CD8-positive, alpha-beta memory T cell (primary cell): ENCODE measurements at regions not wholly inside any gene's neighbourhood (a gene's known extent, or its start where the extent isn't known, plus 50 kb on each side); places are given as distances from the start of the nearest gene placed in this dataset.
"Not testable (repeated sequence)": the region's sequence is repeated elsewhere in the genome, so short reads cannot be mapped to it uniquely, and the experiment has no call there.

ENCODE experiments used
- CTCF ChIA-PET: fragments of 350-600 bp; sonication (Branson Sonifier 250); formaldehyde crosslinking; loops from one replicate; lab custom pipeline; 2021; ENCODE audit warnings: antibody characterized with exemption; lab: Charles Lee
- POLR2A ChIA-PET: fragments of 350-600 bp; sonication (Branson Sonifier 250); formaldehyde crosslinking; loops from one replicate; lab custom pipeline; 2021; ENCODE audit warnings: antibody characterized with exemption; lab: Charles Lee
- DNase-seq, 5 donors: peaks; one replicate each; pipeline versions ENCODE4 v3.0.0 to v3.0.0-alpha.2; 2020 to 2022; ENCODE audit warnings: mixed read lengths in 1 of 5
- H3K27ac ChIP-seq: one replicate; pipeline ENCODE4 v1.7.0; 2013; ENCODE audit warnings: low read depth, mild to moderate bottlenecking, low read length, moderate library complexity
- H3K27me3 ChIP-seq: 2 replicates; pipeline ENCODE4 v1.7.0; 2013; ENCODE audit warnings: low read length, mild to moderate bottlenecking; ENCODE audit not compliant: insufficient read depth, poor library complexity, severe bottlenecking
- H3K36me3 ChIP-seq: 2 replicates; pipeline ENCODE4 v1.7.0; 2013; ENCODE audit warnings: mild to moderate bottlenecking, low read length, moderate library complexity; ENCODE audit not compliant: insufficient read depth
- H3K4me1 ChIP-seq: 2 replicates; pipeline ENCODE4 v1.7.0; 2013; ENCODE audit warnings: mild to moderate bottlenecking, low read length, moderate library complexity; ENCODE audit not compliant: insufficient read depth
- H3K4me3 ChIP-seq: 2 replicates; pipeline ENCODE4 v1.7.0; 2013; ENCODE audit warnings: mild to moderate bottlenecking, low read length
- H3K9me3 ChIP-seq: 2 replicates; pipeline ENCODE4 v1.7.0; 2013; ENCODE audit warnings: mild to moderate bottlenecking, low read length
- H3K27ac Mint-ChIP-seq, 8 donors: one replicate each; pipeline ENCODE4 v1.8.0; 2020 to 2021; ENCODE audit warnings: mixed read lengths in 8 of 8, mild to moderate bottlenecking in 6 of 8, inconsistent platforms in 3 of 8, moderate library complexity in 3 of 8
- H3K27me3 Mint-ChIP-seq, 2 donors: one replicate each; pipeline ENCODE4 v1.8.0; 2020 to 2021; ENCODE audit warnings: mixed read lengths in 2 of 2, mild to moderate bottlenecking in 1 of 2, moderate library complexity in 1 of 2
- H3K36me3 Mint-ChIP-seq, 3 donors: one replicate each; pipeline ENCODE4 v1.8.0; 2020 to 2021; ENCODE audit warnings: mixed read lengths in 3 of 3, inconsistent platforms in 1 of 3, mild to moderate bottlenecking in 1 of 3
- H3K4me1 Mint-ChIP-seq, 3 donors: one replicate each; pipeline ENCODE4 v1.8.0; 2020 to 2021; ENCODE audit warnings: mixed read lengths in 3 of 3, inconsistent platforms in 1 of 3, mild to moderate bottlenecking in 1 of 3
- H3K4me3 Mint-ChIP-seq, 7 donors: one replicate each; pipeline ENCODE4 v1.8.0; 2020 to 2021; ENCODE audit warnings: mixed read lengths in 7 of 7, mild to moderate bottlenecking in 6 of 7, moderate library complexity in 4 of 7, inconsistent platforms in 2 of 7
- H3K9me3 Mint-ChIP-seq, 5 donors: one replicate each; pipeline ENCODE4 v1.8.0; 2020 to 2022; ENCODE audit warnings: mixed read lengths in 5 of 5, mild to moderate bottlenecking in 3 of 5, moderate library complexity in 2 of 5, inconsistent platforms in 1 of 5

DNA sequence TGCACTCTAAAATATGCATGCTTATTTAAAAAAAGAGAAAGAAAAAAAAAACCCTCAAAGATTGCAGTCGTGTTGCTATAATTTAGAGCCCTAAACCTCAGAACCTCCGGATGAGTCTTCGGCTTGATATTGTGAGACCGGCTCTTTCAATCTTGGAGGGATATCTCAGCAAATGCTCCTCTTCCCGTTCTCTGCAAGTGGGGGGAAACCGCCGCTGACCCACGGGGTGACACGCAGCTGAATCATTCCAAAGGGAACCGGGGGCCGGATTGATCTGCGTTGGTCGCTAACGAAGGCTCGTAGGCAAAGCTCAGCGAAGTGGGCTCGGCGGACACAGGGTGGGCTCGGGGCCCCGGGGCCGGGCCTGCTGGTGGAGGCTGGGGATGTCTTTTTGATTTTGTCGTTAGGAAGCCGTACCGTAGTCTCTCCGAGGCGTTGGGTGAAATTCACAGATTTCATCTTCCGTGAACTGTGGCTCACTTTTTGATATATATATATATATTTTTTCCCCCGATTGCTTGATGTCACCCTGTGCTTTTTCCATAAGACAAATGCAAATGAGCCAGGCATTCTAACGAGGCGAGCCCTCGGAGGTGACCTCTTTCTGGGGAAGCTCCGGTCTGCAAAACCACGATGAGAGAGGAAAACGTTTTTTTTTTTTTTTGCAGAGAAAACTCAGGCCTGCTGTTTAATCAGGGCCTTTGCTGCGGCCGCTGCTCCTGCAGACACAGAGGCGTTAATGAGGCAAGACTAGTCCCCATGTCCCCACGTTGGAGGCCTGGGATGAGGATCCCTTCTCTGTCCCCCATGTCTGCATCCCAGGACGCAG, 110.7 kb upstream of the PPP2R3B start:
- Mint-ChIP-seq H3K9me3 (peaks cover 0 to 10% (median 3%) of the 10 kb centered on the region in 5 donors), H3K4me3 (no peak overlapping the region), H3K36me3 (no peaks in the 10 kb centered on the region), H3K27me3 (peaks cover 8 to 11% of the 10 kb centered on the region in 2 donors), H3K4me1 (peaks cover 0 to 2% (median 0%) of the 10 kb centered on the region in 3 donors), H3K27ac (no peak overlapping the region)
- DNase-seq, result no peak
- ChIA-PET CTCF (no interaction called here), POLR2A (no interaction called here)
- Histone ChIP-seq H3K36me3 (no peaks in the 10 kb centered on the region), H3K27ac (no peak overlapping the region), H3K9me3 (no peaks in the 10 kb centered on the region), H3K4me1 (no peaks in the 10 kb centered on the region), H3K4me3 (no peak overlapping the region), H3K27me3 (no peaks in the 10 kb centered on the region)

DNA sequence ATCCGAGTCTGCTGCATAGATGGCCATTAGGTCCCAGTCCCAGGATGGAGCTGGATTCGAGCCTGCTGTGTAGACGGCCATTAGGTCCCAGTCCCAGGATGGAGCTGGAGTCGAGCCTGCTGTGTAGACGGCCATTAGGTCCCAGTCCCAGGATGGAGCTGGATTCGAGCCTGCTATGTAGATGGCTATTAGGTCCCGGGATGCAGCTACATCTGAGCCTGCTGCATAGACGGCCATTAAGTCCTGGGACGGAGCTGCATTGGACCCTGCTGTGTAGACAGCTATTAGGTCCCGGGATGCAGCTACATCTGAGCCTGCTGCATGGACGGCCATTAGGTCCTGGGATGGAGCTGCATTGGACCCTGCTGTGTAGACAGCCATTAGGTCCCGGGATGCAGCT, 112.2 kb upstream of the PPP2R3B start:
- CTCF ChIA-PET, H3K4me1 ChIP-seq, H3K27ac ChIP-seq, DNase-seq, H3K27me3 ChIP-seq, H3K4me3 ChIP-seq, H3K4me1 Mint-ChIP-seq, H3K36me3 ChIP-seq, H3K4me3 Mint-ChIP-seq, H3K36me3 Mint-ChIP-seq, H3K9me3 ChIP-seq, H3K27ac Mint-ChIP-seq, POLR2A ChIA-PET: not testable (repeated sequence)
- H3K9me3 Mint-ChIP-seq, result peaks cover 0 to 14% (median 7%) of the 10 kb centered on the region in 5 donors
- peaks cover 8 to 13% of the 10 kb centered on the region in 2 donors for H3K27me3 Mint-ChIP-seq

DNA sequence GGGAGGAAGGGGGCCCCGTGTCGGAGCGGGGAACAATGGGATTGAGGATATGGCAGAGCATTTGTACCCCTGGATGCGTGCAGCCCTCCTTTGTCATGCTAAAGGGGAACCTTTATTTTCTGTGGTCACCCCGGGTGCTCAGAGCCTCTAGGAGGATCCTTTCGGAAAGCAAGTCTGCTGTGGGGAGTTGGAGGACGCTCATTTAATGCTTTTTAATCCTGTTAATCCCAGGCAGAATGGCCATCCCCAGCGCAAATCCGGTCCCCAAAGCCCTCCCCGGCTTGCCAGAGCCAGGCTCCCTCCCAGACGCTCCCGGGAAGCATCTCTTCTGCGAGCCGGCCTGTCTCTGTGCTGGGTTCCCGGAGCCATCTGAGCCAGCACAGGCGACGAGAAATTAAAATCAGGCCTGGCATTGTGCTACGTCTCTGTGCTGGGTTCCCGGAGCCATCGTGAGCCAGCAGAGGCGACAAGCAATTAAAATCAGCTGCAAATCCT, 113.2 kb upstream of the PPP2R3B start:
- Histone ChIP-seq H3K27me3 (no peaks in the 10 kb centered on the region), H3K36me3 (no peaks in the 10 kb centered on the region), H3K4me3 (no peak overlapping the region), H3K4me1 (no peaks in the 10 kb centered on the region), H3K27ac (no peak overlapping the region), H3K9me3 (no peaks in the 10 kb centered on the region)
- Mint-ChIP-seq H3K9me3 (peaks cover 0 to 14% (median 7%) of the 10 kb centered on the region in 5 donors), H3K27ac (no peak overlapping the region), H3K4me1 (peaks cover 0 to 2% (median 0%) of the 10 kb centered on the region in 3 donors), H3K4me3 (no peak overlapping the region), H3K36me3 (no peaks in the 10 kb centered on the region), H3K27me3 (peaks cover 8 to 13% of the 10 kb centered on the region in 2 donors)
- DNase-seq, result no peak
- ChIA-PET CTCF (no interaction called here), POLR2A (no interaction called here)

DNA sequence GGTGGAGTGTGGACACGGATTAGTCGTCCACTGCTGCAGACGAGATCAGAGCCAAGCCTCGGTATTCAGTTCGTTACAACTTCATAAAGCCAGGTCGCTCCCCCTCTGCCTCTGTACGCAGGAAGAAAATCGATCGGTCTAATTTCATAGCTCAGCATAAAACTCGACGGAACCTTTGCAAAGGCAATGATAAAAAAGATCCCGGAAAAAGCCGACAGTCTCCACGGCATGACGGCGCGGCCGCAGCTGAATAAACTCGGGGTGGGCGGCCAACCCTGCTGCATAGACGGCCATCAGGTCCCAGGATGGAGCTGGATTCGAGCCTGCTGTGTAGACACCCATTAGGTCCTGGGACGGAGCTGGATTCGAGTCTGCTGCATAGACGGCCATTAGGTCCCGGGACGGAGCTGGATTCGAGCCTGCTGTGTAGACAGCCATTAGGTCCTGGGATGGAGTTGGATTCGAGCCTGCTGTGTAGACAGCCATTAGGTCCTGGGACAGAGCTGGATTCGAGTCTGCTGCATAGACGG, 113.8 kb upstream of the PPP2R3B start:
- Histone ChIP-seq H3K4me1 (no peaks in the 10 kb centered on the region), H3K9me3 (no peaks in the 10 kb centered on the region), H3K27ac (no peak overlapping the region), H3K27me3 (no peaks in the 10 kb centered on the region), H3K36me3 (no peaks in the 10 kb centered on the region), H3K4me3 (no peak overlapping the region)
- POLR2A ChIA-PET, result no interaction called here
- no peak for DNase-seq
- Mint-ChIP-seq H3K27ac (no peak overlapping the region), H3K4me3 (no peak overlapping the region), H3K4me1 (peaks cover 0 to 2% (median 0%) of the 10 kb centered on the region in 3 donors), H3K27me3 (peaks cover 8 to 13% of the 10 kb centered on the region in 2 donors), H3K36me3 (no peaks in the 10 kb centered on the region), H3K9me3 (peaks cover 0 to 14% (median 7%) of the 10 kb centered on the region in 5 donors)
- CTCF ChIA-PET, result no interaction called here

DNA sequence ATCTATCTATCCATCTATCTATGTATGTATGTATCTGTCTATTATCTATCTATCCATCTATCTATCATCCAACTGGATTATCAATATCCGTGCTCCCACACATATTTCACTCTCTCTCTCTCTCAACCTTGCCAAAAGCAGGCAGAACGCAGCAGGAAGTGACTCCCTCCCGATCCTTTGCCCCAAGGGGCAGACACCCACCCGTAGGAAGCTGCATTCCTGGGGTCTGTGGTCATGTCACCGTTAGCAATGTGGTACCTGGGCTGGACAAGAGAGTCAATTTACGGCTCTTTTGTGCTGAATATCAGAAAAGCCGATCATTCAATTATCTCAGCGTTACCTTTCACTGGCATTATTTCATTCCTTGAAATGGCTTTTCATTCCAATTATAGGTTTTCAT, 119.6 kb upstream of the PPP2R3B start:
- Mint-ChIP-seq H3K9me3 (peaks cover 15 to 35% (median 19%) of the 10 kb centered on the region in 5 donors), H3K36me3 (peaks cover 0 to 9% (median 0%) of the 10 kb centered on the region in 3 donors), H3K27me3 (peaks cover 3 to 8% of the 10 kb centered on the region in 2 donors), H3K4me3 (no peak overlapping the region), H3K27ac (no peak overlapping the region), H3K4me1 (no peaks in the 10 kb centered on the region)
- H3K27me3 ChIP-seq, result no peaks in the 10 kb centered on the region
- no peak overlapping the region for H3K27ac ChIP-seq
- POLR2A ChIA-PET, result no interaction called here
- no peak overlapping the region for H3K4me3 ChIP-seq
- CTCF ChIA-PET, result no interaction called here
- no peaks in the 10 kb centered on the region for H3K4me1 ChIP-seq
- DNase-seq, result no peak
- no peaks in the 10 kb centered on the region for H3K9me3 ChIP-seq
- no peaks in the 10 kb centered on the region for H3K36me3 ChIP-seq

DNA sequence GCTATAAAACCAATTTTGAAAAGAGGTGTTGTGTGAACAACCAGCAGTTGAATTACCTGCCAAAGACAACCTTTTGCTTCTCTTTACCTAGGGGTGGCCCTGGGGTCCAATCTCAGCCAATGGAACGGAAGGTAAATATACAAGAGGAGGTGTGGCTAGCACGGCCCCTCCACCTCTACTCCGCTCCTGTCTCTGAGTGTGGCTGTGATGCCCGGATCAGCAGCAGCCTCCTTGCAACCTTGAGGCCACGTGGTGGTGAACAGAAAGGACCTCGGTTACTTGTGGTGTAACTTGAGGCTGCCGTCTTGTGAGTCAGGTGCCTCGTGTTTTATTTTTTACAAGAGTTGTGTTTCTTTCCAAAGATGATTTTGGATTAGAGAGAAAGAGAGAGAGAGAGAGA, 121.5 kb upstream of the PPP2R3B start:
- Mint-ChIP-seq H3K9me3 (peaks cover 10 to 25% (median 19%) of the 10 kb centered on the region in 5 donors), H3K4me1 (no peaks in the 10 kb centered on the region), H3K27me3 (peaks cover 3 to 5% of the 10 kb centered on the region in 2 donors), H3K36me3 (peaks cover 0 to 9% (median 0%) of the 10 kb centered on the region in 3 donors), H3K27ac (no peak overlapping the region), H3K4me3 (no peak overlapping the region)
- H3K9me3 ChIP-seq, result no peaks in the 10 kb centered on the region
- no peaks in the 10 kb centered on the region for H3K36me3 ChIP-seq
- ChIA-PET CTCF (no interaction called here), POLR2A (no interaction called here)
- no peaks in the 10 kb centered on the region for H3K27me3 ChIP-seq
- H3K4me3 ChIP-seq, result no peak overlapping the region
- DNase-seq, result no peak
- H3K27ac ChIP-seq, result no peak overlapping the region
- no peaks in the 10 kb centered on the region for H3K4me1 ChIP-seq

DNA sequence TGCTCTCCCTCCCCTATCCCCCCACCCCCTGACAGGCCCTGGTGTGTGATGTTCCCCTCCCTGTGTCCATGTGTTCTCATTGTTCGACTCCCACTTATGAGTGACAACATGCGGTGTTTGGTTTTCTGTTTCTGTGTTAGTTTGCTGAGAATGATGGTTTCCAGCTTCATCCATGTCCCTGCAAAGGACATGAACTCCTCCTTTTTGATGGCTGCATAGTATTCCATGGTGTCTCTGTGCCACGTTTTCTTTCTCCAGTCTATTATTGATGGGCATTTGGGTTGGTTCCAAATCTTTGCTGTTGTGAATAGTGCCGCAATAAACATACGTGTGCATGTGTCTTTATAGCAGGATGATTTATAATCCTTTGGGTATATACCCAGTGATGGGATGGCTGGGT, 121.8 kb upstream of the SHOX start:
- H3K36me3 Mint-ChIP-seq, H3K9me3 ChIP-seq, H3K36me3 ChIP-seq, POLR2A ChIA-PET, CTCF ChIA-PET, DNase-seq, H3K27ac Mint-ChIP-seq, H3K4me1 Mint-ChIP-seq, H3K27me3 Mint-ChIP-seq, H3K4me3 Mint-ChIP-seq, H3K4me3 ChIP-seq, H3K27ac ChIP-seq, H3K4me1 ChIP-seq, H3K27me3 ChIP-seq: not testable (repeated sequence)
- H3K9me3 Mint-ChIP-seq, result peaks cover 8 to 25% (median 19%) of the 10 kb centered on the region in 5 donors

DNA sequence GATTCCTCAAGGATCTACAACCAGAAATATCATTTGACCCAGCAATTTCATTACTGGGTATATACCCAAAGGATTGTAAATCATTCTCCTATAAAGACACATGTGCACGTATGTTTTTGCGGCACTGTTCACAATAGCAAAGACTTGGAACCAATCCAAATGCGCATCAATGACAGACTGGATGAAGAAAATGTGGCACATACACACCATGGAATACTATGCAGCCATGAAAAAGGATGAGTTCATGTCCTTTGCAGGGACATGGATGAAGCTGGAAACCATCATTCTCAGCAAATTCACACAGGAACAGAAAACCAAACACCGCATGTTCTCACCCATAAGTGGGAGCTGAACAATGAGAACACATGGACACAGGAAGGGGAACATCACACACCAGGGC, 119.5 kb upstream of the SHOX start:
- H3K36me3 Mint-ChIP-seq, CTCF ChIA-PET, H3K9me3 ChIP-seq, H3K36me3 ChIP-seq, H3K4me3 ChIP-seq, POLR2A ChIA-PET, H3K27me3 Mint-ChIP-seq, H3K27ac ChIP-seq, H3K4me1 ChIP-seq, H3K27me3 ChIP-seq, DNase-seq, H3K27ac Mint-ChIP-seq, H3K4me3 Mint-ChIP-seq, H3K4me1 Mint-ChIP-seq: not testable (repeated sequence)
- H3K9me3 Mint-ChIP-seq, result peaks cover 9 to 27% (median 19%) of the 10 kb centered on the region in 5 donors
